ENCODE measurements at regions not wholly inside any gene's neighbourhood (a gene's known extent, or its start where the extent isn't known, plus 50 kb on each side); places are given as distances from the start of the nearest gene placed in this dataset.
"Not testable (repeated sequence)": the region's sequence is repeated elsewhere in the genome, so short reads cannot be mapped to it uniquely, and the experiment has no call there.

GRCh38 chr1:221602830-221603229 lies 139.1 kb downstream of the DUSP10 start:
- DNase-seq (no peak), ATAC-seq (no peak), FAIRE-seq (no peak)
- H3K36me3 ChIP-seq = no peaks in the 10 kb centered on the region
- H3K27ac ChIP-seq = no peak overlapping the region
- no peaks in the 10 kb centered on the region for H3K27me3 ChIP-seq
- no peak overlapping the region for H3K4me3 ChIP-seq
- 87% methylated on average over 2 of the region's 2 CpGs for WGBS, 2 donors
- no peak for TF ChIP-seq CTCF (IDR thresholded peaks at IDR 0.05)
- no peaks in the 10 kb centered on the region for H3K4me1 ChIP-seq
- intact Hi-C loops (cut with DNase I) = no loop called here
- no peaks in the 10 kb centered on the region for H3K9me3 ChIP-seq

- H3K36me3 ChIP-seq; FAIRE-seq; H3K9me3 ChIP-seq; DNase-seq; H3K4me3 ChIP-seq; H3K4me1 ChIP-seq; ATAC-seq; H3K27ac ChIP-seq; H3K27me3 ChIP-seq; intact Hi-C loops (cut with DNase I): not testable (repeated sequence)
Measured at GRCh38 chr1:221604390-221604789, 137.5 kb downstream of the DUSP10 start.

- intact Hi-C loops (cut with DNase I) = no loop called here
Measured at GRCh38 chr1:221604948-221605347, 136.9 kb downstream of the DUSP10 start.

GRCh38 chr1:221605569-221605968 lies 136.3 kb downstream of the DUSP10 start:
- Histone ChIP-seq H3K36me3 (no peaks in the 10 kb centered on the region), H3K4me1 (no peaks in the 10 kb centered on the region), H3K9me3 (no peaks in the 10 kb centered on the region), H3K27me3 (no peaks in the 10 kb centered on the region), H3K4me3 (no peak overlapping the region), H3K27ac (no peak overlapping the region)
- WGBS, 2 donors = 31 to 35% methylated on average over 1 of the region's 1 CpG
- no peak for TF ChIP-seq CTCF (IDR thresholded peaks at IDR 0.05)
- DNase-seq (no peak), ATAC-seq (no peak), FAIRE-seq (no peak)
- intact Hi-C loops (cut with DNase I) = no loop called here

More at GRCh38 chr1:221604948-221605347, 136.9 kb downstream of the DUSP10 start:
- H3K9me3 ChIP-seq = no peaks in the 10 kb centered on the region
- H3K36me3 ChIP-seq = no peaks in the 10 kb centered on the region
- H3K27me3 ChIP-seq = no peaks in the 10 kb centered on the region
- H3K4me3 ChIP-seq = no peak overlapping the region
- peak; percentile 64 for FAIRE-seq
- ATAC-seq = no peak
- no peak for TF ChIP-seq CTCF (IDR thresholded peaks at IDR 0.05)
- H3K4me1 ChIP-seq = no peaks in the 10 kb centered on the region
- no peak for DNase-seq
- no peak overlapping the region for H3K27ac ChIP-seq

- H3K4me1 ChIP-seq = no peaks in the 10 kb centered on the region
- intact Hi-C loops (cut with DNase I) = no loop called here
- FAIRE-seq (no peak), ATAC-seq (no peak), DNase-seq (no peak)
- 63 to 69% methylated on average over 4 of the region's 4 CpGs for WGBS, 2 donors
- no peaks in the 10 kb centered on the region for H3K27me3 ChIP-seq
- H3K27ac ChIP-seq = no peak overlapping the region
- no peaks in the 10 kb centered on the region for H3K36me3 ChIP-seq
- no peak overlapping the region for H3K4me3 ChIP-seq
- H3K9me3 ChIP-seq = no peaks in the 10 kb centered on the region
- TF ChIP-seq CTCF (IDR thresholded peaks at IDR 0.05) = no peak
Measured at GRCh38 chr1:221606256-221606655, 135.6 kb downstream of the DUSP10 start.

GRCh38 chr1:221608835-221609320 lies 133.0 kb downstream of the DUSP10 start:
- FAIRE-seq (no peak), ATAC-seq (no peak)

More at GRCh38 chr1:221608835-221609320, 133.0 kb downstream of the DUSP10 start:
- Histone ChIP-seq H3K9me3 (no peaks in the 10 kb centered on the region), H3K36me3 (no peaks in the 10 kb centered on the region), H3K27ac (no peak overlapping the region), H3K27me3 (no peaks in the 10 kb centered on the region), H3K4me3 (no peak overlapping the region), H3K4me1 (no peaks in the 10 kb centered on the region)
- no peak for DNase-seq
- TF ChIP-seq CTCF (IDR thresholded peaks at IDR 0.05) = no peak
- intact Hi-C loops (cut with DNase I) = no loop called here
